ENCODE measurements at regions not wholly inside any gene's neighbourhood (a gene's known extent, or its start where the extent isn't known, plus 50 kb on each side); places are given as distances from the start of the nearest gene placed in this dataset.
"Not testable (repeated sequence)": the region's sequence is repeated elsewhere in the genome, so short reads cannot be mapped to it uniquely, and the experiment has no call there.

- TF ChIP-seq JUN (IDR thresholded peaks at IDR 0.05; ENCODE audit: low read depth, low read length) (no peak), E2F6 (IDR thresholded peaks at IDR 0.05) (no peak), CHD1 (IDR thresholded peaks at IDR 0.05; ENCODE audit: low read depth, low read length) (no peak), CEBPB (IDR thresholded peaks at IDR 0.05; ENCODE audit: low read depth, low read length) (no peak), ATF3 (IDR thresholded peaks at IDR 0.05; ENCODE audit: insufficient read depth, low read depth, low read length) (no peak), RFX5 (IDR thresholded peaks at IDR 0.05; ENCODE audit: borderline replicate concordance, low read depth, low read length) (no peak), RXRA (IDR thresholded peaks at IDR 0.05; ENCODE audit: insufficient read depth, low read depth, low read length) (no peak)
Measured at GRCh38 chr6:81098109-81098814, 654.2 kb downstream of the TENT5A start (continued).

- CTCF ChIA-PET (ENCODE audit: partially characterized antibody), result interaction anchor here (1.6 kb wide), 1 partner anchor 21 kb away, joined by 5 read pairs; no protein-coding TSS in a partner anchor
- H3K4ac ChIP-seq (replicated peaks; ENCODE audit: insufficient read length, low read depth, low read length); H3K23ac ChIP-seq (ENCODE audit: insufficient read length); H2BK20ac ChIP-seq (ENCODE audit: low read length); H2AFZ ChIP-seq (ENCODE audit: low read length); H4K20me1 ChIP-seq (replicated peaks in 1 of 2; ENCODE audit: control insufficient read depth in 1 of 2, insufficient read depth in 2 of 2, low read length in 2 of 2); H2BK12ac ChIP-seq (ENCODE audit: low read depth, low read length); H2BK120ac ChIP-seq (replicated peaks; ENCODE audit: low read depth, low read length); H3K9ac ChIP-seq (replicated peaks in 1 of 4; ENCODE audit: extremely low read depth in 1 of 4, low read depth in 3 of 4, low read length in 3 of 4); H3K23me2 ChIP-seq (ENCODE audit: low read depth, low read length); H3K36me3 ChIP-seq (ENCODE audit: control insufficient read depth in 2 of 4, insufficient read depth in 4 of 4, low read length in 3 of 4); FAIRE-seq; H3K14ac ChIP-seq (ENCODE audit: insufficient read length); H3K27me3 ChIP-seq (replicated peaks in 1 of 4; ENCODE audit: control insufficient read depth in 3 of 4, extremely low read depth in 1 of 4, insufficient read depth in 3 of 4, low read length in 3 of 4); H3K79me2 ChIP-seq (ENCODE audit: control insufficient read depth in 1 of 2, insufficient read depth in 2 of 2, low read length in 2 of 2); H2BK5ac ChIP-seq (ENCODE audit: low read depth, low read length); H3K9me3 ChIP-seq (ENCODE audit: insufficient read depth in 2 of 2, low read depth in 1 of 2, low read length in 1 of 2); H4K8ac ChIP-seq (ENCODE audit: extremely low read depth, insufficient read depth, low read length); H3K79me1 ChIP-seq (ENCODE audit: low read depth, low read length); H3K18ac ChIP-seq (ENCODE audit: extremely low read depth, low read length); H3K4me1 ChIP-seq (replicated peaks in 1 of 4; ENCODE audit: control insufficient read depth in 3 of 4, insufficient read depth in 4 of 4, low read length in 3 of 4); H3K56ac ChIP-seq (replicated peaks; ENCODE audit: insufficient read length, low read depth, low read length); DNase-seq (ENCODE audit: low read depth in 1 of 2, low spot score in 2 of 2); H3K27ac ChIP-seq (ENCODE audit: low read depth, low read length); H3K4me2 ChIP-seq (ENCODE audit: insufficient read depth in 1 of 2, low read depth in 2 of 2, low read length in 2 of 2); H3K4me3 ChIP-seq (ENCODE audit: extremely low read depth in 1 of 4, insufficient read depth in 2 of 4, low read depth in 3 of 4, low read length in 4 of 4); H4K91ac ChIP-seq (replicated peaks; ENCODE audit: insufficient read length, low read length); H2AK5ac ChIP-seq (ENCODE audit: low read depth, low read length); H4K5ac ChIP-seq (ENCODE audit: insufficient read length, low read depth, low read length); H2BK15ac ChIP-seq (ENCODE audit: low read length); POLR2A ChIA-PET (ENCODE audit: partially characterized antibody): not testable (repeated sequence)
- WGBS, 2 experiments (ENCODE audit: extremely low coverage in 1 of 2, insufficient coverage in 1 of 2, insufficient read length in 1 of 2, insufficient replicate concordance in 2 of 2, low coverage in 1 of 2, low lambda C conversion rate in 2 of 2, missing lambda C conversion rate in 1 of 2), result 85% methylated on average over 6 of the region's 6 CpGs; no CpG with 5 or more reads in 1 of the 2 experiments
Measured at GRCh38 chr6:81096464-81096863, 656.0 kb downstream of the TENT5A start.

Measured in H1 (cell line).